Stimulated activated naive CD8-positive, alpha-beta T cell treated with anti-CD3 and anti-CD28 coated beads, Interleukin-15, amount 100 ng/mL, for 72 hours (primary cell): ENCODE measurements at regions not wholly inside any gene's neighbourhood (a gene's known extent, or its start where the extent isn't known, plus 50 kb on each side); places are given as distances from the start of the nearest gene placed in this dataset.
"Not testable (repeated sequence)": the region's sequence is repeated elsewhere in the genome, so short reads cannot be mapped to it uniquely, and the experiment has no call there.

Experiments used
- ATAC-seq: fragments of 150-1000 bp; cut with Tn5 transposase; 2 replicates; pipeline ENCODE4 v1.10.0; 2021; ENCODE audit warnings: mild to moderate bottlenecking, moderate library complexity
- DNase-seq, 2 donors: peaks; one replicate each; pipeline ENCODE4 v3.0.0; 2021 to 2022
- H3K27ac Mint-ChIP-seq, 2 donors: one replicate each; pipeline ENCODE4 v1.8.0; 2022; ENCODE audit warnings: mild to moderate bottlenecking in 2 of 2, mixed read lengths in 2 of 2, moderate library complexity in 2 of 2
- H3K27me3 Mint-ChIP-seq: one replicate; pipeline ENCODE4 v1.8.0; 2022; ENCODE audit warnings: mixed read lengths
- H3K4me1 Mint-ChIP-seq: one replicate; pipeline ENCODE4 v1.8.0; 2022; ENCODE audit warnings: mild to moderate bottlenecking, mixed read lengths
- H3K4me3 Mint-ChIP-seq, 2 donors: one replicate each; pipeline ENCODE4 v1.8.0; 2022; ENCODE audit warnings: mild to moderate bottlenecking in 2 of 2, mixed read lengths in 2 of 2, moderate library complexity in 1 of 2
- H3K9me3 Mint-ChIP-seq, 2 donors: one replicate each; pipeline ENCODE4 v1.8.0; 2022; ENCODE audit warnings: mixed read lengths in 2 of 2

DNA sequence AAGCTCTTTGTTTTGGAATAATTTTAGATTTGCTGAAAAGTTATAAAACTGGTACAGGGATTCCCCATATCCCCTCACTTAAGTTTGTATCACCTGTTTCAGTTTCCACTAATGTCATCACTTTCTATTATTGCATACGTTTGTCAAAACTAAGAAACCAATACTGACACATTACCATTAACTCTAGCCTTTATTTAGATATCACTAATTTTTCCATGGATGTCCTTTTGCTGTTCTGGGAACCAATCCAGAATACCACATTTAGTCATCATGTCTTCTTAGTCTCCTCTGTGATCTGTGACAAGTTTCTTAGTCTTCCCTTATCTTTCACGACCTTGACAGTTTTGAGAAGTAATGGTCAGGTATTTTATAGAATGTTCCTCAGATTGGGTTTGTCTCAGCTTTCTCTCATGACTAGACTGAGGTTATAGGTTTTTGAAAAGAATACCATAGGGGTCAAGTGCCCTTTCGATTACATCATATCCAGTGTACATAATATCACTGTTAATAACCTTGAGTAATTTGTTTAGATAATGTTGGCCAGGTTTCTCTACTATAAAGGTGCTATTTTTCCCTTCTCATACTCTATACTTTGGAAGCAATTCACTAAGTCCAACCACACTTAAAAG, 51.9 kb upstream of the NMUR2 start:
- peaks cover 15% of the 10 kb centered on the region for H3K27me3 Mint-ChIP-seq
- no peak overlapping the region for H3K27ac Mint-ChIP-seq
- H3K4me1 Mint-ChIP-seq, result no peaks in the 10 kb centered on the region
- ATAC-seq (no peak), DNase-seq (no peak)
- H3K9me3 Mint-ChIP-seq, result peaks cover 0 to 4% of the 10 kb centered on the region in 2 donors
- no peak overlapping the region for H3K4me3 Mint-ChIP-seq

DNA sequence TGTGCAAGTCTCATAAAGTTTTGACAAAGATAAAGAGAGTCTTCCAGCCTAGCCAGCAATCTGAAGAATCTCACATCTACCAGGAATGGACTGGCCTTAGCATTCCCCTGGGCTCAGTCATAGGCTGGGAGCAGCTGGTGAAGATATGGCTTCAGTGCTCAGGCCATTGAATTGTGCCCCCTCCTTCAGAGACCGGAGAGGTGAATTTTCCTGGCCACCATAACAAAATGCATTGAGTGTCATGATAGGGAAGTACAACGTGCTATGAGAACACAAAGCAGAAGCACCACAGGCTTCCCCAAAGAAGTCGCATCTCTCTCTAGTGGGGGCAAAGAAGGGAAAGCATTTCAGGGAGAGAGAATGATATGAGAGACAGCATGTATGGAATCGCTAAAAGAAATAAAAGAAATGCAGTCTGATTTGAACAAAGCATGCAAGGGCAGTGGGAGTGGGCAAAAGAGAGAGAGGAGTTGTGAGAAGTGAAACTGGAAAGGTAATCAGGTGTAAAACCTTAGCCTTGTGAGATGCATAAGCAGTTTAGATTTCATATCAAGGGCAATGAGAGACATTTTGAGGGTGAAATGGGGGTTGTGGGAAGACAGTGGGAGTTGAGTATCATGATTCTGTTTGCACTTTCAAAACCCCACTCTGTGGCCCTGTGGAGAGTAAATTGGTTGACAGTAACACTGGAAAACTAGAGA, 57.1 kb upstream of the NMUR2 start:
- no peak overlapping the region for H3K4me3 Mint-ChIP-seq
- no peak for ATAC-seq
- H3K4me1 Mint-ChIP-seq, result no peaks in the 10 kb centered on the region
- DNase-seq, result no peak
- peaks cover 9% of the 10 kb centered on the region for H3K27me3 Mint-ChIP-seq
- H3K27ac Mint-ChIP-seq, result no peak overlapping the region
- peaks cover 0 to 4% of the 10 kb centered on the region in 2 donors for H3K9me3 Mint-ChIP-seq

DNA sequence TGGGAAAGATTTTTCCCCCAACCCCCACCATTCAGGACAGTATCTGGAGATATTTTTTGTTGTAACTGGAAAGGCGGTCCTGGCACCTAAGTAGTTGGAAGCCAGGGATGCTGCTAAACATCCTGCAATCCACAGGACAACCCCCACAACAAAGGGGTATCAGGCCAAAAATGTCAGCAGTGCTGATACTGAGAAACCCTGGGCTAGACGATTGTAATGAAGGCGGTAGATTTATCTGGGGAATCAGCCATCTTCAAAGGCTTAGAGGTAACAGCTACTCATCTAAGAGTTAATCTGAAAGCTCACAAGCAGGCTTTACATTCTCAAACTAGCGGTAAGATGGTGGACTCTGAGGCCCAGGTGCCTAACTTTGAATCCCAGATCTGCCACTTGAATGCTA, 59.0 kb upstream of the NMUR2 start:
- Mint-ChIP-seq H3K4me3 (no peak overlapping the region), H3K4me1 (no peaks in the 10 kb centered on the region), H3K27ac (no peak overlapping the region), H3K9me3 (peaks cover 0 to 4% of the 10 kb centered on the region in 2 donors), H3K27me3 (peaks cover 9% of the 10 kb centered on the region)
- DNase-seq (no peak), ATAC-seq (no peak)

- DNase-seq (no peak), ATAC-seq (no peak)
- Mint-ChIP-seq H3K27ac (no peak overlapping the region), H3K27me3 (peaks cover 8% of the 10 kb centered on the region), H3K4me3 (no peak overlapping the region), H3K9me3 (peaks cover 0 to 4% of the 10 kb centered on the region in 2 donors), H3K4me1 (no peaks in the 10 kb centered on the region)
Observed at GRCh38 chr5:152465140-152465539, 60.1 kb upstream of the NMUR2 start.

DNA sequence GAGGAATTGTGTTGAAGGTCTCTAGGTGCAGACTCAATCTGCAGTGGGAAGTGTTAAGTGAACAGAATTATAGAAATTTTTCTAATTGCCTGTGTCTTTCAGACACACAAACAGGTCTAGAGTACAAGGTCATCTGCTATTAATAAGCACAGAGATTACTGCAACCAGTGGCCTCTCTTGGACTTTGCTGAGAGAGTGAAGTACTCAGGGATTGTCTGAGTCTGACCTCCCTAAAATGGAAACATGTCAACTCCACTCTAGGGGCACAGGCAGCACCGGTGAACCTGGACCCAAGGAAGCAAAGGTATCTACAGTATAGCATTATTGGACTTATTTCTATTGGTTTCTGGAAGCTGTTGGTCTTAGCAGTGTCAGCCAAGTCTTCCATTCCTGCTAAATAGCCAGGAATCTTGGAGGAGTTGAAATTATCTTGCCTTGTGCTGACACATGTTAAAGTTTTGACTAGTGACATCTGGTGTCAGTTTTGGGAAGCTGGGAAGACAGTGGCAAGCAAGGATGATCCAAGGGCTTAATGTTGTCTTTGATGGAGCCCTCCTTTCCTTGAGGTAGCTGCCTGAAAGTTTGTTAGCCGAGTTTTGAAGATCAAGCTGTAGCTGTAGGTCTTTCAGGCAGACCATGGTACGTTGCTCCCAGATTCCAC, 61.1 kb upstream of the NMUR2 start:
- DNase-seq (no peak), ATAC-seq (no peak)
- no peaks in the 10 kb centered on the region for H3K4me1 Mint-ChIP-seq
- no peak overlapping the region for H3K27ac Mint-ChIP-seq
- H3K9me3 Mint-ChIP-seq, result peaks cover 0 to 4% of the 10 kb centered on the region in 2 donors
- no peak overlapping the region for H3K4me3 Mint-ChIP-seq
- no peaks in the 10 kb centered on the region for H3K27me3 Mint-ChIP-seq

DNA sequence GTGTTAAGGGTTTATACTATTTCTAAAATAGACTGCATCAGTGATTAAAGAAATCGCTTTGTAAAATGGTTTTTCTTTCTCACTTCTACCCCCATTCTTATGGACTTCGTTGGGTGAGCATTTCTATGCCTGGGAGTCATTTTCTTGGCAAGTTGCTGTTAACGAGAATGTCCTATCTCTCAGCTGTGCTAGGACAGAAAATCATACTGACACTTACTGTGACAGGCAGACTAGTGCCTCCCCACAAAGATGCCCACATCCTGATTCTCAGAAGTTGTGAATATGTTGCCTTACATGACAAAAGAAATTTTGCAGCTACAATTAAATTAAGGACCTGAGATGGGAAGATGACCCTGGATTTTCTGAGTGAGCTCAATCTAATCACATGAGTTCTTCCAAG, 65.1 kb upstream of the NMUR2 start:
- no peak overlapping the region for H3K4me3 Mint-ChIP-seq
- no peak for DNase-seq
- no peak overlapping the region for H3K27ac Mint-ChIP-seq
- H3K9me3 Mint-ChIP-seq, result no peaks in the 10 kb centered on the region
- no peaks in the 10 kb centered on the region for H3K4me1 Mint-ChIP-seq
- H3K27me3 Mint-ChIP-seq, result no peaks in the 10 kb centered on the region
- no peak for ATAC-seq

DNA sequence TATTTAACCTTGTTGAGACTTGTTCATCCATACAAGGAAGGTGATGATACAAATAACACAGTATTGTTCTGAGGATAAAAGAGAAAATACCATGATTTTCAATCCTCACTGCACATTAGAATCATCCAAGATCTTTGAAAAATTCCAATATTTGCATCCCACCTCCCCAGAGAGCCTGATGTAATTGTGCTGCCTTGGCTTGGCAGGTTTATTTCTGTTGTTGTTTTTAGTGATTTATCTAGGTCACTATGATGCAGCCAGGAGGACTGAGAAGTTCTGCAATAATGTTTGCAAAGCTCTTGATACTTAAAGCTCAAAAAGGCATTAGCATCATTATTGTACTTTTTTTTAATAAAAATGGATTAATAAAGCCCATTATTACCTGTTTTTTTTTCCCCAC, 67.0 kb upstream of the NMUR2 start:
- ATAC-seq (no peak), DNase-seq (no peak)
- no peaks in the 10 kb centered on the region for H3K9me3 Mint-ChIP-seq
- H3K27ac Mint-ChIP-seq, result no peak overlapping the region
- no peak overlapping the region for H3K4me3 Mint-ChIP-seq
- H3K27me3 Mint-ChIP-seq, result peaks cover 10% of the 10 kb centered on the region
- H3K4me1 Mint-ChIP-seq, result no peaks in the 10 kb centered on the region

- no peak overlapping the region for H3K4me3 Mint-ChIP-seq
- H3K27me3 Mint-ChIP-seq, result peaks cover 10% of the 10 kb centered on the region
- ATAC-seq (no peak), DNase-seq (no peak)
- no peak overlapping the region for H3K27ac Mint-ChIP-seq
- H3K4me1 Mint-ChIP-seq, result no peaks in the 10 kb centered on the region
- no peaks in the 10 kb centered on the region for H3K9me3 Mint-ChIP-seq
Observed at GRCh38 chr5:152474961-152475360, 69.9 kb upstream of the NMUR2 start.

DNA sequence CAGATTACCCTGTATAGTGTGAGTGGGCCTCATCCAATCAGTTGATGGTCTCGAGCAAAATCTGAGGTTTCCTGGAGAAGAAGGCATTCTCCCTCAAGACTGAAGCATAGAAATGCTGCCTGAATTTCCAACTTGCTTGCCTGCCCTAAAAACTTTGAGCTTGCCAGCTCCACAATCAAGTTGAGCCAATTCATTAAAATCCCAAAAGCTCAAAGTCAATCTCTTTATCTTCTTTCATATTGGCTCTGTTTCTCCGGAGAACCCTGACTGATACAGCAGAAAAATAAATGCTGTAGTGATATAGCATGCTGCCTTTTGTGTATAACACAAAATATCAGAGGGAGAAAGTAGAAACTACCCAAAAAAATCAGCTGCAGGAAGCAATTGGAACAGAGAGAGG, 72.5 kb upstream of the NMUR2 start:
- ATAC-seq, result no peak

GRCh38 chr5:152479866-152480265, 74.8 kb upstream of the NMUR2 start:
- not testable (repeated sequence) for ATAC-seq, H3K27ac Mint-ChIP-seq, DNase-seq, H3K4me3 Mint-ChIP-seq, H3K4me1 Mint-ChIP-seq, H3K9me3 Mint-ChIP-seq
- peaks cover 10% of the 10 kb centered on the region for H3K27me3 Mint-ChIP-seq

More for the DNA sequence above, 72.5 kb upstream of the NMUR2 start:
- no peak overlapping the region for H3K4me3 Mint-ChIP-seq
- DNase-seq, result no peak
- H3K4me1 Mint-ChIP-seq, result no peaks in the 10 kb centered on the region
- no peak overlapping the region for H3K27ac Mint-ChIP-seq
- peaks cover 10% of the 10 kb centered on the region for H3K27me3 Mint-ChIP-seq
- peaks cover 5 to 8% of the 10 kb centered on the region in 2 donors for H3K9me3 Mint-ChIP-seq

GRCh38 chr5:152480677-152481076, 75.6 kb upstream of the NMUR2 start:
- ATAC-seq, H3K4me3 Mint-ChIP-seq, DNase-seq, H3K9me3 Mint-ChIP-seq, H3K4me1 Mint-ChIP-seq, H3K27ac Mint-ChIP-seq: not testable (repeated sequence)
- peaks cover 10% of the 10 kb centered on the region for H3K27me3 Mint-ChIP-seq

- H3K4me1 Mint-ChIP-seq, result no peaks in the 10 kb centered on the region
Observed at GRCh38 chr5:152487130-152487529, 82.1 kb upstream of the NMUR2 start.

DNA sequence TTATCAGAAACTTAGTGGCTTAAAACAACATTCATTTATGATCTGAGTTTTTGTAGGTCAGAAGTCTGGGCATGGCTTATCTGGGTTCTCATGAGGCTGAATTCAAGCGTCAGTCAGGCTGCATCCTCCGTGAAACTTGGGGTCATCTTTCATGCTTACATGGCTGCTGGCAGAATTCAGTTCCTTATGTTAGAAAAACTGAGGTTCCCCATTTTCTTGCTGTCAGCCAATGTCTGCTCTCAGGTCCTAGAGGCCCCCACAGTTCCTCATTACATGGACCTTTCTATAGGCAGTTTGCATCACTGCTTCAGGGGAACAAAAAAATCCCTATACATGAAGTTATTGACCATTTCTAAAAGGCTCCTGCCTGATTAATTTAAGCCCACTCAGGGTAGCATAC, 83.8 kb upstream of the NMUR2 start:
- Mint-ChIP-seq H3K4me1 (no peaks in the 10 kb centered on the region), H3K27ac (no peak overlapping the region), H3K9me3 (no peaks in the 10 kb centered on the region), H3K27me3 (no peaks in the 10 kb centered on the region), H3K4me3 (no peak overlapping the region)
- DNase-seq, result no peak
- ATAC-seq, result no peak

More at GRCh38 chr5:152487130-152487529, 82.1 kb upstream of the NMUR2 start:
- DNase-seq, result no peak
- H3K27ac Mint-ChIP-seq, result no peak overlapping the region
- ATAC-seq, result no peak
- no peaks in the 10 kb centered on the region for H3K27me3 Mint-ChIP-seq
- H3K9me3 Mint-ChIP-seq, result no peaks in the 10 kb centered on the region
- H3K4me3 Mint-ChIP-seq, result no peak overlapping the region

GRCh38 chr5:152499814-152500535, 94.9 kb upstream of the NMUR2 start:
- Mint-ChIP-seq H3K4me3 (no peak overlapping the region), H3K27me3 (peaks cover 11% of the 10 kb centered on the region), H3K9me3 (no peaks in the 10 kb centered on the region), H3K4me1 (no peaks in the 10 kb centered on the region), H3K27ac (peak overlapping the region in 1 of 2 donors; percentile 34)
- DNase-seq (no peak), ATAC-seq (no peak)

DNA sequence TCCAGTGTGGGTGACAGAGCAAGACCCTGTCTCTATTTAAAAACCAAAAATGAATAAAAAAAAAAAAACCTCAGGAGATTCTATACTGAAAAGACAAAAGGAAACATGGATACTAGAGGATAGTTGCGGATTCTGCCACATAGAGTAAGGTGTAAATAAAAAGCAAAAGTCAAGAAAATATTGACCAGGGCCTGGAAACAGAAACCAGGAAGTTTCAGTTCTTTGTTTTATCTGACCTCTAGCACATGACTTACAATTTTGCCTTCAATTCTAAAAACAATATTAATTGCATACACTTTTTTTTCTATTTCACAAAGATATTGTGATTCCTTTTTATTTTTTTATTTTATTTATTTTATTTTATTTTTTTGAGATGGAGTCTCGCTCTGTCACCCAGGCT, 96.2 kb upstream of the NMUR2 start:
- H3K27me3 Mint-ChIP-seq, result peaks cover 8% of the 10 kb centered on the region
- no peak overlapping the region for H3K4me3 Mint-ChIP-seq
- DNase-seq (no peak), ATAC-seq (no peak)
- H3K27ac Mint-ChIP-seq, result no peak overlapping the region
- H3K4me1 Mint-ChIP-seq, result no peaks in the 10 kb centered on the region
- H3K9me3 Mint-ChIP-seq, result no peaks in the 10 kb centered on the region

- H3K27ac Mint-ChIP-seq, result no peak overlapping the region
- ATAC-seq (peak; percentile 49), DNase-seq (no peak)
- no peaks in the 10 kb centered on the region for H3K4me1 Mint-ChIP-seq
- H3K4me3 Mint-ChIP-seq, result no peak overlapping the region
- H3K9me3 Mint-ChIP-seq, result no peaks in the 10 kb centered on the region
- H3K27me3 Mint-ChIP-seq, result peaks cover 15% of the 10 kb centered on the region
Observed at GRCh38 chr5:152503206-152503605, 98.1 kb upstream of the NMUR2 start.
